ENCODE measurements at regions not wholly inside any gene's neighbourhood (a gene's known extent, or its start where the extent isn't known, plus 50 kb on each side); places are given as distances from the start of the nearest gene placed in this dataset.

DNA sequence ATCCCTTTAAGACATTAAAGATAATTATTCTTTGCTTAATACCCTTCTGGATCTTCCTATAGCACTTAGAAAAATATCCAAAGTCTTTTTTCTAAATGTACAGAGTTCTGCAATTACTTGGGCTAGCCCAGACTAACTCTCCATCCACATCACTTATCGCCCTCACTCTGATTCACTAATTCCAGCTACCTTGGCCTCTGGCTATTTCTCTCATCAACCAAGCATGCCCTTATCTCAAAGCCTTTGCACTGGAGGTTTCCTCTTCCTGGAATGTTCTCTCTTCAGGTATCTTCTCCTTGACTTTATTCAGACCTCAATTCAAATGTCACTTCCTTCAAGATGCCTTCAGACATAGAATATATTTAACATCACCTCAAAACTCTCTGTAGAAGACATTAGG is 345.1 kb upstream of the SMIM31 start:
- no peak overlapping the region for H3K27ac ChIP-seq
- no peaks in the 10 kb centered on the region for H3K27me3 ChIP-seq
- no peaks in the 10 kb centered on the region for H3K4me1 ChIP-seq
- TF ChIP-seq POLR2A (IDR thresholded peaks at IDR 0.05) (no peak), POLR2AphosphoS5 (IDR thresholded peaks at IDR 0.05) (no peak)
- TF ChIP-seq, protein P1, sequence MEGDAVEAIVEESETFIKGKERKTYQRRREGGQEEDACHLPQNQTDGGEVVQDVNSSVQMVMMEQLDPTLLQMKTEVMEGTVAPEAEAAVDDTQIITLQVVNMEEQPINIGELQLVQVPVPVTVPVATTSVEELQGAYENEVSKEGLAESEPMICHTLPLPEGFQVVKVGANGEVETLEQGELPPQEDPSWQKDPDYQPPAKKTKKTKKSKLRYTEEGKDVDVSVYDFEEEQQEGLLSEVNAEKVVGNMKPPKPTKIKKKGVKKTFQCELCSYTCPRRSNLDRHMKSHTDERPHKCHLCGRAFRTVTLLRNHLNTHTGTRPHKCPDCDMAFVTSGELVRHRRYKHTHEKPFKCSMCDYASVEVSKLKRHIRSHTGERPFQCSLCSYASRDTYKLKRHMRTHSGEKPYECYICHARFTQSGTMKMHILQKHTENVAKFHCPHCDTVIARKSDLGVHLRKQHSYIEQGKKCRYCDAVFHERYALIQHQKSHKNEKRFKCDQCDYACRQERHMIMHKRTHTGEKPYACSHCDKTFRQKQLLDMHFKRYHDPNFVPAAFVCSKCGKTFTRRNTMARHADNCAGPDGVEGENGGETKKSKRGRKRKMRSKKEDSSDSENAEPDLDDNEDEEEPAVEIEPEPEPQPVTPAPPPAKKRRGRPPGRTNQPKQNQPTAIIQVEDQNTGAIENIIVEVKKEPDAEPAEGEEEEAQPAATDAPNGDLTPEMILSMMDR (IDR thresholded peaks at IDR 0.05): no peak
- no peaks in the 10 kb centered on the region for H3K36me3 ChIP-seq
- H3K9me3 ChIP-seq: no peaks in the 10 kb centered on the region
- DNase-seq (ENCODE audit: low spot score in 2 of 2): no peak
- intact Hi-C loops (cut with DNase I; ENCODE audit: low total_unique reads): no loop called here
- H3K4me3 ChIP-seq: no peak overlapping the region

DNA sequence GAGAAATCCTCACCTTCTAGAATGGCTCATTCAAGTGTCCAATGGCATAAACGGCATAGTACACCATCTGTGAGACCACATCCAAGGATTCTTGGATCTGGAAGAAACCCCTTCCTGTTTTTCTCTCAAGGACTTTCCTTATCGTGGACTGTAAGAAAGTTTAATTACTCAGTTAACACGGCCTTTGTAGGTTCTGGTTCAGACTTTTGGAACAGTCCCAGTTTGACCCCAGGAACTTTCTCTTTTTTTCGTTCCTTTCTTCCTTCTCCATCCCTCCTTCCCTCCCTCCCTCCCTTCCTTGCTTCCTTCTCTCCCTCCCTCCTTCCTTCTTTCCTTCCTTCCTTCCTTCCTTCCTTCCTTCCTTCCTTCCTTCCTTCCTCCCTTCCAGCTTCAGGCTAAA is 343.5 kb upstream of the SMIM31 start:
- Histone ChIP-seq H3K4me1 (no peaks in the 10 kb centered on the region), H3K27ac (no peak overlapping the region), H3K36me3 (no peaks in the 10 kb centered on the region), H3K27me3 (no peaks in the 10 kb centered on the region), H3K4me3 (no peak overlapping the region), H3K9me3 (no peaks in the 10 kb centered on the region)
- TF ChIP-seq POLR2AphosphoS5 (IDR thresholded peaks at IDR 0.05) (no peak), POLR2A (IDR thresholded peaks at IDR 0.05) (no peak)
- TF ChIP-seq, protein P1 (IDR thresholded peaks at IDR 0.05): no peak
- no peak for DNase-seq (ENCODE audit: low spot score in 2 of 2)
- intact Hi-C loops (cut with DNase I; ENCODE audit: low total_unique reads): no loop called here

DNA sequence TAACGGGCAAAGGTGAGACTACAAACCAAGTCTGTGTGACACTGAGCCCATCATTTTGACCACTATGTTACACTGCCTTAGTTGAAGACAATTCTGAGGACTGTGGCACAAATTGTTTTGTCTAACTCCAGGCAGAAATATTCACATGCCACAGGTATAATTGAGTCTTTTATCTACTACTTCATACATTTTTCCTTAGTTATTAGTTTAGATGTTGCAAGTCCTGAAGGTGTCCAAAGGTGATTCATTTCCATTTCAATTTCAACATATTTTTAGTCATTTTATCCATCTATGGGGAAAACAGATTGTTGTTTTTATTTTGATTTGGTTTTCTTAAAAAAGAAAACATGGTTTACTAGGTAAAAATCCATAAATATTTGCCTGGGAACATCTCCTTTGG is 341.7 kb upstream of the SMIM31 start:
- Histone ChIP-seq H3K4me1 (no peaks in the 10 kb centered on the region), H3K27ac (no peak overlapping the region), H3K36me3 (no peaks in the 10 kb centered on the region), H3K27me3 (no peaks in the 10 kb centered on the region), H3K4me3 (no peak overlapping the region), H3K9me3 (no peaks in the 10 kb centered on the region)
- intact Hi-C loops (cut with DNase I; ENCODE audit: low total_unique reads): no loop called here
- TF ChIP-seq POLR2A (IDR thresholded peaks at IDR 0.05) (no peak), POLR2AphosphoS5 (IDR thresholded peaks at IDR 0.05) (no peak)
- TF ChIP-seq, protein P1 (IDR thresholded peaks at IDR 0.05): no peak
- no peak for DNase-seq (ENCODE audit: low spot score in 2 of 2)

DNA sequence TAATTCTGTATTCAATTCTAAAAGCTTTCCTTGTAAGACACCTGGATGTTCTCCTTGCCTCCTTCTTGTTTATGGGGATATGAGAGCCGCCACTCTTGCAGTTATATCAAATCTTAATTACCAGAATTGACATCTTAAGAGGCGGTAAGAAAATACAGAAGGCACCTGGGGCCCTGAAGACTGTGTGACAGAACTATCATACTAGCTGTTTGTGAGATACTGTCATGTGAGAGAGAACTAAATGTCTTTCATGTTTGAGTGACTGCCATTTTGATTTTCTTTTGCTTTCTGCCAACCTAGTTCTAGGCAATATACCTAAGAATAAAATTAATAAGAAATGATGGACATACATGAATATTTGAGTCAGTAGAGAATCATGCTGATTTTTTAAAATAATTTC is 340.2 kb upstream of the SMIM31 start:
- H3K4me1 ChIP-seq: no peaks in the 10 kb centered on the region
- TF ChIP-seq, protein P1 (IDR thresholded peaks at IDR 0.05): no peak
- TF ChIP-seq POLR2A (IDR thresholded peaks at IDR 0.05) (no peak), POLR2AphosphoS5 (IDR thresholded peaks at IDR 0.05) (no peak)

DNA sequence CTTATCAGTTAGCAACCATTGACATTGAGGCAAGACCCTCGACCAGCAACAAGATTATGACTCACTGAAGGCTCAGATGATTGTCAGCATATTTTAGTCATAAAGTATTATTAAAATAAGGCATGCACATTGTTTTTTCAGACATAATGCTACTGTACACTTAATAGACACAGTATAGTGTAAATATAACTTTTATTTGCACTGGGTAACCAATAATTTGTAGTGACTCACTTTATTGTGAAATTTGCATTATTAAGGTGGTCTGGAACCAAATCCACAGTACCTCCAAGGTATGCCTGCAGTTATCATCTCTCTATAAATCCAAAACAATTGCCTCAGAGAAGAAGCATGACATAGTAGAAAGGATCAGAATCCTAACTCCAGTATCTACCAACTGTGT is 330.1 kb upstream of the SMIM31 start:
- no peak for DNase-seq (ENCODE audit: low spot score in 2 of 2)
- peaks cover 0 to 9% of the 10 kb centered on the region in 2 donors for H3K9me3 ChIP-seq
- TF ChIP-seq, protein P1 (IDR thresholded peaks at IDR 0.05): no peak
- TF ChIP-seq POLR2A (IDR thresholded peaks at IDR 0.05): no peak
- no peak for TF ChIP-seq POLR2AphosphoS5 (IDR thresholded peaks at IDR 0.05)
- H3K4me3 ChIP-seq: no peak overlapping the region
- no peaks in the 10 kb centered on the region for H3K27me3 ChIP-seq
- no peak overlapping the region for H3K27ac ChIP-seq
- H3K36me3 ChIP-seq: no peaks in the 10 kb centered on the region
- intact Hi-C loops (cut with DNase I; ENCODE audit: low total_unique reads): no loop called here
- H3K4me1 ChIP-seq: no peaks in the 10 kb centered on the region

More for the DNA sequence above, 340.2 kb upstream of the SMIM31 start:
- no peaks in the 10 kb centered on the region for H3K27me3 ChIP-seq
- H3K4me3 ChIP-seq: no peak overlapping the region
- DNase-seq (ENCODE audit: low spot score in 2 of 2): no peak
- no peaks in the 10 kb centered on the region for H3K9me3 ChIP-seq
- H3K36me3 ChIP-seq: no peaks in the 10 kb centered on the region
- intact Hi-C loops (cut with DNase I; ENCODE audit: low total_unique reads): no loop called here
- no peak overlapping the region for H3K27ac ChIP-seq

Measured in breast epithelium (tissue), 4 donors.